B cell (primary cell): ENCODE measurements at regions not wholly inside any gene's neighbourhood (a gene's known extent, or its start where the extent isn't known, plus 50 kb on each side); places are given as distances from the start of the nearest gene placed in this dataset.

Experiments
- ATAC-seq: fragments of 200-7000 bp; cut with Tn5 transposase; one replicate; pipeline ENCODE4 v1.10.0; 2021; ENCODE audit warnings: low read depth, mild to moderate bottlenecking, moderate number of reproducible peaks, moderate library complexity
- CTCF ChIA-PET: fragments of 350-600 bp; sonication (Branson Sonifier 250); formaldehyde crosslinking; loops from one replicate; lab custom pipeline; 2021; ENCODE audit warnings: antibody characterized with exemption, inconsistent platforms; lab: Charles Lee
- POLR2A ChIA-PET: fragments of 350-600 bp; sonication (Branson Sonifier 250); formaldehyde crosslinking; loops from one replicate; lab custom pipeline; 2021; ENCODE audit warnings: antibody characterized with exemption; lab: Charles Lee
- DNase-seq: peaks from one replicate; pipeline ENCODE4 v3.0.0; 2013
- H2AFZ ChIP-seq: 2 replicates; pipeline ENCODE4 v1.6.1; 2012; ENCODE audit warnings: mild to moderate bottlenecking, low read depth, low read length; ENCODE audit not compliant: insufficient read depth, poor library complexity, severe bottlenecking
- H3K27ac ChIP-seq, 2 donors: 1 replicate in 1 of 2; 2 replicates in 1 of 2; pipeline ENCODE4 v1.5.1; 2012 to 2013; ENCODE audit warnings: low read length in 2 of 2, mild to moderate bottlenecking in 2 of 2, moderate library complexity in 1 of 2
- H3K27me3 ChIP-seq, 4 experiments: fragments of 200-600 bp in 1 of 4; sonication (generic) in 1 of 4; replicated peaks in 1 of 4; 1 replicate in 2 of 4; 2 replicates in 2 of 4; pipeline versions ENCODE4 v1.6.1 to v1.7.0; 2013 to 2016; ENCODE audit warnings: low read length in 3 of 4, mild to moderate bottlenecking in 2 of 4, mixed read lengths in 1 of 4, moderate library complexity in 1 of 4; ENCODE audit not compliant: insufficient read depth in 4 of 4, control insufficient read depth in 3 of 4; ENCODE audit errors: control extremely low read depth in 1 of 4
- H3K36me3 ChIP-seq, 2 experiments: replicated peaks in 1 of 2; 1 replicate in 1 of 2; 2 replicates in 1 of 2; pipeline versions ENCODE4 v1.6.1 to v1.7.1; 2013; ENCODE audit warnings: low read length in 1 of 2; ENCODE audit not compliant: insufficient read depth in 2 of 2, control insufficient read depth in 1 of 2; ENCODE audit errors: control extremely low read depth in 1 of 2, extremely low read depth in 1 of 2
- H3K4me1 ChIP-seq, 2 donors: fragments of 200-600 bp in 1 of 2; sonication (generic) in 1 of 2; 1 replicate in 1 of 2; 2 replicates in 1 of 2; pipeline versions ENCODE4 v1.5.1 to v1.6.1; 2013 to 2017; ENCODE audit warnings: low read length in 2 of 2; ENCODE audit not compliant: control insufficient read depth in 2 of 2, insufficient read depth in 2 of 2
- H3K4me2 ChIP-seq: replicated peaks from 2 replicates; pipeline ENCODE3; 2012; ENCODE audit warnings: mild to moderate bottlenecking, low read depth, low read length; ENCODE audit not compliant: poor library complexity, severe bottlenecking
- H3K4me3 ChIP-seq, 5 experiments: fragments of 200-600 bp in 1 of 5; sonication (generic) in 1 of 5; 1 replicate in 3 of 5; 2 replicates in 2 of 5; pipeline versions ENCODE4 v1.5.1 to v1.7.0; 2011 to 2016; ENCODE audit warnings: low read length in 4 of 5, mild to moderate bottlenecking in 4 of 5, low read depth in 2 of 5, control low read depth in 1 of 5, moderate library complexity in 1 of 5; ENCODE audit not compliant: insufficient read depth in 1 of 5; ENCODE audit errors: control extremely low read depth in 1 of 5, extremely low read depth in 1 of 5
- H3K79me2 ChIP-seq: fragments of 200-600 bp; sonication (generic); one replicate; pipeline ENCODE4 v1.6.0; 2016; ENCODE audit warnings: low read length; ENCODE audit not compliant: control insufficient read depth, insufficient read depth
- H3K9ac ChIP-seq: fragments of 200-600 bp; sonication (generic); 2 replicates; pipeline ENCODE4 v1.6.1; 2017; ENCODE audit warnings: mild to moderate bottlenecking, low read length, moderate library complexity
- H3K9me3 ChIP-seq, 3 donors: one replicate each; pipeline versions ENCODE4 v1.6.1 to v1.7.1; 2013; ENCODE audit warnings: low read length in 2 of 3; ENCODE audit not compliant: control insufficient read depth in 2 of 3, insufficient read depth in 1 of 3; ENCODE audit errors: control extremely low read depth in 1 of 3
- H4K20me1 ChIP-seq: 2 replicates; pipeline ENCODE4 v1.6.0; 2012; ENCODE audit warnings: mild to moderate bottlenecking, low read length; ENCODE audit not compliant: insufficient read depth, control insufficient read depth, poor library complexity, severe bottlenecking
- H3K27ac Mint-ChIP-seq: one replicate; pipeline ENCODE4 v1.8.0; 2021; ENCODE audit warnings: mixed read lengths
- H3K27me3 Mint-ChIP-seq: one replicate; pipeline ENCODE4 v1.8.0; 2021; ENCODE audit warnings: mixed read lengths
- H3K4me1 Mint-ChIP-seq: one replicate; pipeline ENCODE4 v1.8.0; 2021; ENCODE audit warnings: mixed read lengths
- H3K4me3 Mint-ChIP-seq: one replicate; pipeline ENCODE4 v1.8.0; 2021; ENCODE audit warnings: mixed read lengths
- H3K9me3 Mint-ChIP-seq: one replicate; pipeline ENCODE4 v1.8.0; 2022; ENCODE audit warnings: mixed read lengths; ENCODE audit not compliant: insufficient read depth
- EZH2 ChIP-seq: IDR thresholded peaks from 2 replicates; pipeline ENCODE4 v1.6.1; 2012; ENCODE audit warnings: borderline replicate concordance, low read depth, mild to moderate bottlenecking, moderate library complexity, low read length; ENCODE audit not compliant: insufficient read depth, poor library complexity, severe bottlenecking
- WGBS: methylation state at CpG from one replicate; pipeline ENCODE4 v1.1.5; 2013; ENCODE audit warnings: missing lambda C conversion rate; ENCODE audit not compliant: insufficient coverage; 5-methylcytosine and 5-hydroxymethylcytosine counted together
- intact Hi-C: fragments of 100-400 bp; cut with micrococcal nuclease; formaldehyde crosslinking; loops from one replicate; pipeline ENCODE4 v1.10.0; 2022
- TF ChIP-seq, protein P1 (sequence below): fragments of 200-600 bp; IDR thresholded peaks from one replicate; pipeline ENCODE4 v1.8.0; 2022; ENCODE audit warnings: antibody characterized with exemption, mild to moderate bottlenecking

DNA sequence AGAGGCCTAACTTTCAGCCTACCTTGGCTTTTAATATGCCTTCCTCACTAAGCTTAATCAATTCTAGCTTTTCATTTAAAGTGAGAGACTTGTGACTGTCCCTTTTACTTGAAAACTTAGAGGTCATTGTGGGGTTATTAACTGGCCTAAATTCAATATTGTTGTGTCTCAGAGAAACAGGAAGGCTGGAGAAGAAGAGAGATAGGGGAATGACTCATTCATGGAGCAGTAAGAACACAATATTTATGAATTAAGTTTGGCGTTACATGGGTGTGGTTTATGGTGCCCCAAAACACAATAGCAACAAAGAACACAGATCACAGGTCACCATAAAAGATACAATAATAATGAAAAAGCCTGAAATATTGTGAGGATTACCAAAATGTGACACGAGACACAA is 612.1 kb downstream of the TBC1D4 start:
- Histone ChIP-seq H3K36me3 (no peaks in the 10 kb centered on the region), H3K9me3 (peaks cover 0 to 1% (median 0%) of the 10 kb centered on the region in 3 donors), H3K4me3 (no peak overlapping the region), H3K27me3 (no peaks in the 10 kb centered on the region), H3K4me1 (no peaks in the 10 kb centered on the region), H4K20me1 (no peaks in the 10 kb centered on the region), H2AFZ (no peak overlapping the region), H3K79me2 (no peaks in the 10 kb centered on the region), H3K27ac (no peak overlapping the region), H3K4me2 (no peak overlapping the region), H3K9ac (no peak overlapping the region)
- Mint-ChIP-seq H3K27me3 (no peaks in the 10 kb centered on the region), H3K4me1 (no peaks in the 10 kb centered on the region), H3K9me3 (peaks cover 6% of the 10 kb centered on the region), H3K4me3 (no peak overlapping the region), H3K27ac (no peak overlapping the region)
- TF ChIP-seq, protein P1, sequence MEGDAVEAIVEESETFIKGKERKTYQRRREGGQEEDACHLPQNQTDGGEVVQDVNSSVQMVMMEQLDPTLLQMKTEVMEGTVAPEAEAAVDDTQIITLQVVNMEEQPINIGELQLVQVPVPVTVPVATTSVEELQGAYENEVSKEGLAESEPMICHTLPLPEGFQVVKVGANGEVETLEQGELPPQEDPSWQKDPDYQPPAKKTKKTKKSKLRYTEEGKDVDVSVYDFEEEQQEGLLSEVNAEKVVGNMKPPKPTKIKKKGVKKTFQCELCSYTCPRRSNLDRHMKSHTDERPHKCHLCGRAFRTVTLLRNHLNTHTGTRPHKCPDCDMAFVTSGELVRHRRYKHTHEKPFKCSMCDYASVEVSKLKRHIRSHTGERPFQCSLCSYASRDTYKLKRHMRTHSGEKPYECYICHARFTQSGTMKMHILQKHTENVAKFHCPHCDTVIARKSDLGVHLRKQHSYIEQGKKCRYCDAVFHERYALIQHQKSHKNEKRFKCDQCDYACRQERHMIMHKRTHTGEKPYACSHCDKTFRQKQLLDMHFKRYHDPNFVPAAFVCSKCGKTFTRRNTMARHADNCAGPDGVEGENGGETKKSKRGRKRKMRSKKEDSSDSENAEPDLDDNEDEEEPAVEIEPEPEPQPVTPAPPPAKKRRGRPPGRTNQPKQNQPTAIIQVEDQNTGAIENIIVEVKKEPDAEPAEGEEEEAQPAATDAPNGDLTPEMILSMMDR = no peak
- TF ChIP-seq EZH2 = no peak
- intact Hi-C loops = no loop called here
- DNase-seq = no peak
- ChIA-PET POLR2A (no interaction called here), CTCF (no interaction called here)
- WGBS = no CpG with 5 or more reads among the region's 2 CpGs
- no peak for ATAC-seq

DNA sequence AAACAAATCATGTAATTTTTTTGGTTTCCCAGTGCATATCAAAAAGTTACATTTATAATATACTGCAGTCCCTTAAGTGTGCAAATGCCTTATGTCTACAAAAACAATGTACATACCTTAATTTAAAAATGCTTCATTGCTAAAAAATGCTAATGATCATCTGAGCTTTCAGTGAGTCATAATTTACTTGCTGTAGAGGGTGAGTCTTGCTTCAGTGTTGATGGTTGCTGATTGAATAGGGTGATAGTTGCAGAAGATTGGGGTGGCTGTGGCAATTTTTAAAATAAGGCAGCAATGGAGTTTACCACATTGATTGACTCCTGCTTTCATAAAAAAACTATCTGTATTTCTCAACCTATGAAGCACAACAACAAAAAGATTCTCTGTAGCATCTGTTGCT is 613.9 kb downstream of the TBC1D4 start:
- Histone ChIP-seq H2AFZ (no peak overlapping the region), H3K9me3 (peaks cover 0 to 1% (median 0%) of the 10 kb centered on the region in 3 donors), H3K36me3 (no peaks in the 10 kb centered on the region), H3K4me2 (no peak overlapping the region), H3K4me3 (no peak overlapping the region), H4K20me1 (no peaks in the 10 kb centered on the region), H3K27me3 (no peaks in the 10 kb centered on the region), H3K9ac (no peak overlapping the region), H3K79me2 (no peaks in the 10 kb centered on the region), H3K4me1 (no peaks in the 10 kb centered on the region), H3K27ac (no peak overlapping the region)
- CTCF ChIA-PET = no interaction called here
- TF ChIP-seq, protein P1 = no peak
- no peak for TF ChIP-seq EZH2
- ATAC-seq (no peak), DNase-seq (no peak)
- no peaks in the 10 kb centered on the region for H3K27me3 Mint-ChIP-seq
- H3K4me3 Mint-ChIP-seq = no peak overlapping the region
- H3K27ac Mint-ChIP-seq = no peak overlapping the region
- H3K4me1 Mint-ChIP-seq = no peaks in the 10 kb centered on the region
- POLR2A ChIA-PET = no interaction called here
- H3K9me3 Mint-ChIP-seq = peaks cover 2% of the 10 kb centered on the region
- intact Hi-C loops = no loop called here
